ENCODE measurements at regions not wholly inside any gene's neighbourhood (a gene's known extent, or its start where the extent isn't known, plus 50 kb on each side); places are given as distances from the start of the nearest gene placed in this dataset.

GRCh38 chr3:194832346-194833104 lies 146.8 kb downstream of the FAM43A start:
- FAIRE-seq (no peak), DNase-seq (ENCODE audit: low spot score) (no peak)

GRCh38 chr3:194833114-194833910 lies 147.6 kb downstream of the FAM43A start:
- FAIRE-seq (no peak), DNase-seq (ENCODE audit: low spot score) (no peak)

GRCh38 chr3:194836661-194837060 lies 151.0 kb downstream of the FAM43A start:
- no peak for DNase-seq (ENCODE audit: low spot score)
- FAIRE-seq: no peak

- FAIRE-seq: no peak
- DNase-seq (ENCODE audit: low spot score): no peak
These were observed 151.9 kb downstream of the FAM43A start for GRCh38 chr3:194837457-194838127.

GRCh38 chr3:194838236-194838635 lies 152.6 kb downstream of the FAM43A start:
- FAIRE-seq: no peak
- DNase-seq (ENCODE audit: low spot score): no peak

- FAIRE-seq (no peak), DNase-seq (ENCODE audit: low spot score) (peak; percentile 33)
These were observed 155.2 kb downstream of the FAM43A start for GRCh38 chr3:194840661-194841514.

GRCh38 chr3:194841515-194841841 lies 155.8 kb downstream of the FAM43A start:
- DNase-seq (ENCODE audit: low spot score): no peak
- FAIRE-seq: no peak

- no peak for DNase-seq (ENCODE audit: low spot score)
- FAIRE-seq: no peak
These were observed 157.9 kb downstream of the FAM43A start for GRCh38 chr3:194843556-194843955.

GRCh38 chr3:194844046-194844445 lies 158.4 kb downstream of the FAM43A start:
- DNase-seq (ENCODE audit: low spot score): no peak

GRCh38 chr3:194849166-194849875 lies 163.6 kb downstream of the FAM43A start:
- FAIRE-seq (no peak), DNase-seq (ENCODE audit: low spot score) (no peak)

More at GRCh38 chr3:194844046-194844445, 158.4 kb downstream of the FAM43A start:
- no peak for FAIRE-seq

GRCh38 chr3:194851254-194851653 lies 165.6 kb downstream of the FAM43A start:
- DNase-seq (ENCODE audit: low spot score) (no peak), FAIRE-seq (no peak)

- no peak for DNase-seq (ENCODE audit: low spot score)
- no peak for FAIRE-seq
These were observed 166.3 kb downstream of the FAM43A start for GRCh38 chr3:194851941-194852340.

- no peak for FAIRE-seq
These were observed 166.7 kb downstream of the FAM43A start for GRCh38 chr3:194852345-194852744.

GRCh38 chr3:194852831-194853508 lies 167.3 kb downstream of the FAM43A start:
- DNase-seq (ENCODE audit: low spot score) (no peak), FAIRE-seq (no peak)

More at GRCh38 chr3:194852345-194852744, 166.7 kb downstream of the FAM43A start:
- no peak for DNase-seq (ENCODE audit: low spot score)

GRCh38 chr3:194854206-194854605 lies 168.5 kb downstream of the FAM43A start:
- DNase-seq (ENCODE audit: low spot score) (no peak), FAIRE-seq (no peak)

GRCh38 chr3:194854659-194855390 lies 169.1 kb downstream of the FAM43A start:
- FAIRE-seq (no peak), DNase-seq (ENCODE audit: low spot score) (no peak)

- DNase-seq (ENCODE audit: low spot score) (no peak), FAIRE-seq (no peak)
These were observed 170.6 kb downstream of the FAM43A start for GRCh38 chr3:194856296-194856695.

- FAIRE-seq: no peak
- DNase-seq (ENCODE audit: low spot score): no peak
These were observed 171.9 kb downstream of the FAM43A start for GRCh38 chr3:194857469-194858113.

GRCh38 chr3:194858382-194858781 lies 172.7 kb downstream of the FAM43A start:
- FAIRE-seq: no peak

More at GRCh38 chr3:194858382-194858781, 172.7 kb downstream of the FAM43A start:
- DNase-seq (ENCODE audit: low spot score): no peak

Measured in RCC 7860 (cell line).